ENCODE measurements at regions not wholly inside any gene's neighbourhood (a gene's known extent, or its start where the extent isn't known, plus 50 kb on each side); places are given as distances from the start of the nearest gene placed in this dataset.
A peak's percentile ranks its signal among the peaks of the same experiment; 100 is the strongest.
"Not testable (repeated sequence)": the region's sequence is repeated elsewhere in the genome, so short reads cannot be mapped to it uniquely, and the experiment has no call there.

DNA sequence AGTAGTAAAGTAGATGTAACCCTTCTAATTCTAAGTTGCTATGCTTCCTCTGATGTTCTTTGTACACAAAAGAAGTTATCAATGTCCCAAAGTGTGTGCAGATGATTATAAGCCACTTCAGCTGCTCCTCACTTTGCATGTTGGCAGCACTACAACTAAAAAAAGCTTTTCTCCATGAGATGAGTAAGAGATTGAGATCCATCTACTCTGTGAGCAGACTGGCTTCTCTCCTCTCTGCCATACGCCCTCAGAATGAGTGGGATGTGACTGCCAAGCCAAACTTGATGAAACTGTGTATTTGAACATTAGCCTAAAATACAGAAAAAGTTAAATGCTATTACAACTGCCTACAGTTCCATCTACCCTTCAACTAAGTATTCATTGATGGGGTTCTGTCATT lies 102.9 kb upstream of the ETV1 start:
- peak in 18 of 56 donors; percentile 0 to 72 (median 19) for DNase-seq

GRCh38 chr7:14085901-14086300 lies 96.4 kb upstream of the ETV1 start:
- no peak for DNase-seq

DNA sequence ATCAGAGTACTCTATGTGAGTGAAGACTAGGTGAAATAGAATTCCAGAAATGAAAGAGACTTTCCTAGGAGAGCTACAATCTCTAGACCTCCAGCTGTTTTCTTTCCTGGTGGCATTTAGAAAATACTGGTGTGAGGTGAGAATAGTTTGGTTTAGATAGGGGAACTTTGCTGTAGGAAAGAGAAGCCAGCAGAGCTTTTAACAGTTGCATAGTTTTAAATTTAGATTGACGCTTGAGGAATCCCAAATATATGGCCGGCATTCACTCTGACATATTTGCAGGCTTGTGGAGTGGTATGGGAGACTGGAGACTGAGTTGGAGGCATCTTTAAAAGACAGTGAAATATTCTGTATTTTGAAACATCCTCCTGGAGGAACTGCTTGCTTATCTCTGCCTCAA lies 94.3 kb upstream of the ETV1 start:
- no peak for DNase-seq

GRCh38 chr7:14073988-14074387 lies 84.5 kb upstream of the ETV1 start:
- DNase-seq: no peak

- no peak for DNase-seq
These were observed 84.1 kb upstream of the ETV1 start for GRCh38 chr7:14073543-14073942.

- no peak for DNase-seq
These were observed 81.6 kb upstream of the ETV1 start for GRCh38 chr7:14071045-14071444.

DNA sequence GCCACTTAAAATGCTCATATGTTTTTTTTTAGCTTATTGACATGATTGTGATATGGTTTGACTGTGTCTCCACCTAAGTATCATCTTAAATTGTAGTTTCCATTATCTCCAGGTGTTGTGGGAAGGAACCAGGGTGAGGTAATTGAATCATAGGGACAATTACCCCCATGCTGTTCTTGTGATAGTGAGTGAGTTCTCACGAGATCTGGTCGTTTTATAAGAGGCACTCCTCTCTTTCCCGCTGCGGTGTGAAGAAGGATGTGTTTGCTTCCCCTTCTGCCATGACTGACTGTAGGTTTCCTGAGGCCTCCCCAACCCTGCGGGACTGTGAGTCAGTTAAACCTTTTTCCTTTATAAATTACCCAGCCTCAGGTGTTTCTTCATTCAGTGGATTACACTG lies 80.5 kb upstream of the ETV1 start:
- no peak for DNase-seq

DNA sequence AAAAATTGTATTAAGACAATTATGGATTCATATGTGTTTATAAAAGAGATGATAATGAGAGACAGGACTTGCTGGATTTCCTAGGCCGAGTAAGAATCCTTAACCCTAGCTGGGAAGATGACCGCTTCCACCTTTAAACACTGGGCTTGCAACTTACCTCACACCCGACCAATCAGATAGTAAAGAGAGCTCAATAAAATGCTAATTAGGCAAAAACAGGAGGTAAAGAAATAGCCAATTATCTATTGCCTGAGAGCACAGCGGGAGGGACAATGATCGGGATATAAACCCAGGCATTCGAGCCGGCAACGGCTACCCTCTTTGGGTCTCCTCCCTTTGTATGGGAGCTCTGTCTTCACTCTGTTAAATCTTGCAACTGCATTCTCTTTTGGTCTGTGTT lies 77.3 kb upstream of the ETV1 start:
- not testable (repeated sequence) for DNase-seq

- DNase-seq: no peak
These were observed 75.8 kb upstream of the ETV1 start for GRCh38 chr7:14065286-14065685.

- no peak for DNase-seq
These were observed 66.3 kb upstream of the ETV1 start for GRCh38 chr7:14055813-14056212.

DNA sequence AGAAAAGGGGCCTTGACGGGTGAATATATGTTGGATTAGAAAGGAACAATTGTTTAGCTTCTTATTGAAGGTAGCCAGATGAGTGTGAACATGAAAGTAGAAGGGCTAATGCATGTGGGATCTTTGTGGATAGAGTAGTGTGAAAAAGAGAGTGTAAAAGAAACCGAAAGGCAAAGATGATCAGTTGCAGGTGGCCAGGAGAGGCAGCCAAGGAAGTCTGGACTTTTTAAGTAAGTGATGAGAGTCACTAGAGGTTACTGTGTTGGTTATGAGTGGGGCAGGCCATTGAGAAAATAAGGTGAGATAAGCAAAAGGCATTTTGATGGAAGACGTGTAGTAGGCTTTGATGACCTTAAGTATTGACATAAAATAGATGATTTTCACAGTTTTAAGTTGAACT lies 64.7 kb upstream of the ETV1 start:
- no peak for DNase-seq

- no peak for DNase-seq
These were observed 59.4 kb upstream of the ETV1 start for GRCh38 chr7:14048889-14049288.

DNA sequence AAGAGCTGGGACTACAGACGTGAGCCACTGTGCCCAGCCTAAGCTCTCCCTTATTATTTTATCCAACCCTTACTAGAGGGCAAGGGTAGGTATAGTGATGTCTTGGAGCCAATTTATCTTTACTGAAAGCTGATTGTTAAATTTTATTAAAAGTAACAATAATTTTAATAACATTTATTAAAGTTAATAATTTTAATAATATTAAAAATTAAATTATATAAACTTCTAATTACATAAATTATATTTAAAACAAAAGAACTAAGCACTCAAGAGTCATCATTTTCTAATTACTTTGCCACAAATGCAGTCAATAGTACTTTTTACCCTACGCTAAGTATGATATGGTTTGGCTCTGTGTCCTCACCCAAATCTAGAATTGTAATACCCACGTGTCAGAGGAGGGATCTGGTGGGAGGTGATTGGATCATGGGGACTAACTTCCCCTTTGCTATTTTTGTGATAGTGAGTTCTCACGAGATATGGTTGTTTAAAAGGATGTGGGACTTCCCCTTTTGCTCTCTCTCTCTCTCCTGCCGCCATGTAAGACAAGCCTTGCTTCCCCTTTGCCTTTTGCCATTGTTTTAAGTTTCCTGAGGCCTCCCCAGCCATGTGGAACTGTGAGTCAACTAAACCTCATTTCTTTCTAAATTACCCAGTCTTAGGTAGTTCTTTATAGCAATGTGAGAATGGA lies 58.4 kb upstream of the ETV1 start:
- DNase-seq: no peak

GRCh38 chr7:14045651-14046050 lies 56.2 kb upstream of the ETV1 start:
- DNase-seq: no peak

GRCh38 chr7:14040528-14040927 lies 51.1 kb upstream of the ETV1 start:
- DNase-seq: no peak

Measured in nucleus accumbens (tissue), 56 donors.